GM19452 (cell line): ENCODE measurements at regions not wholly inside any gene's neighbourhood (a gene's known extent, or its start where the extent isn't known, plus 50 kb on each side); places are given as distances from the start of the nearest gene placed in this dataset.
"Not testable (repeated sequence)": the region's sequence is repeated elsewhere in the genome, so short reads cannot be mapped to it uniquely, and the experiment has no call there.

Experiments used
- ATAC-seq: cut with Tn5 transposase; IDR thresholded peaks from one replicate; pipeline ENCODE4 v1.9.1; 2021; ENCODE audit not compliant: unreplicated experiment

- ATAC-seq: no peak
These were observed 317.5 kb downstream of the UTRN start for GRCh38 chr6:144602523-144603180.

- no peak for ATAC-seq
These were observed 320.9 kb downstream of the UTRN start for GRCh38 chr6:144606083-144606482.

GRCh38 chr6:144607998-144608735 is 323.0 kb downstream of the UTRN start:
- no peak for ATAC-seq

GRCh38 chr6:144612811-144613210 is 327.7 kb downstream of the UTRN start:
- ATAC-seq: no peak

GRCh38 chr6:144613859-144614258 is 328.7 kb downstream of the UTRN start:
- ATAC-seq: peak; percentile 60

- ATAC-seq: no peak
These were observed 330.7 kb downstream of the UTRN start for GRCh38 chr6:144615870-144616269.

GRCh38 chr6:144617191-144617590 is 332.1 kb downstream of the UTRN start:
- ATAC-seq: no peak

- no peak for ATAC-seq
These were observed 332.6 kb downstream of the UTRN start for GRCh38 chr6:144617708-144618107.

GRCh38 chr6:144619966-144620365 is 334.8 kb downstream of the UTRN start:
- ATAC-seq: no peak

GRCh38 chr6:144621332-144621731 is 336.2 kb downstream of the UTRN start:
- ATAC-seq: no peak

GRCh38 chr6:144624246-144624645 is 339.1 kb downstream of the UTRN start:
- no peak for ATAC-seq

GRCh38 chr6:144624716-144625115 is 339.6 kb downstream of the UTRN start:
- no peak for ATAC-seq

GRCh38 chr6:144630857-144631256 is 345.7 kb downstream of the UTRN start:
- no peak for ATAC-seq

- ATAC-seq: no peak
These were observed 347.1 kb downstream of the UTRN start for GRCh38 chr6:144632266-144632665.

GRCh38 chr6:144633886-144634285 is 348.8 kb downstream of the UTRN start:
- no peak for ATAC-seq

- no peak for ATAC-seq
These were observed 349.2 kb downstream of the UTRN start for GRCh38 chr6:144634371-144634770.

- no peak for ATAC-seq
These were observed 349.9 kb downstream of the UTRN start for GRCh38 chr6:144635051-144635450.

- not testable (repeated sequence) for ATAC-seq
These were observed 350.9 kb downstream of the UTRN start for GRCh38 chr6:144636025-144636424.

GRCh38 chr6:144637541-144637940 is 352.4 kb downstream of the UTRN start:
- ATAC-seq: no peak

GRCh38 chr6:144639654-144640053 is 354.5 kb downstream of the UTRN start:
- no peak for ATAC-seq

GRCh38 chr6:144641286-144641685 is 356.2 kb downstream of the UTRN start:
- ATAC-seq: no peak

- no peak for ATAC-seq
These were observed 359.6 kb downstream of the UTRN start for GRCh38 chr6:144644776-144645175.
